ENCODE measurements at regions not wholly inside any gene's neighbourhood (a gene's known extent, or its start where the extent isn't known, plus 50 kb on each side); places are given as distances from the start of the nearest gene placed in this dataset.

DNA sequence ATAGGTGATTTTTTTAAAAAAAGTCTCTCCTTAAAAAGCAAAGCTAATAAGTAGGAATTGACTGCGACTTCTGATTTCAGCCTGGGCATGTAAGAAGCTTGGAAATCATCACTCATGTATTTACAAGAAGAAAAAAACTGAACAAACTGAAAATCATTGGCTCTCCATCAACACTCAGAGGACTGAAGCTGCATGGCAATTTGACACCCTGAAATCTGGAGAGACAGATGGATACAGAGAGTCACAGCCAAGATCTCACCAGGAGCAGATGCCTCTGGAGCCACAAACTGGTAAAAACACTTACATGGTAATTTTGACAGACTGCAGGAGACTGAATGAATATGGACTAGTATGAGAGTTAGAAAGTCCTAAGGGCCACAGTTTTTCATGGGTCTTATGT, 191.2 kb upstream of the TCF21 start:
- DNase-seq, result peak; percentile 74

- DNase-seq, result no peak
These were observed 190.6 kb upstream of the TCF21 start for GRCh38 chr6:133698272-133698671.

DNA sequence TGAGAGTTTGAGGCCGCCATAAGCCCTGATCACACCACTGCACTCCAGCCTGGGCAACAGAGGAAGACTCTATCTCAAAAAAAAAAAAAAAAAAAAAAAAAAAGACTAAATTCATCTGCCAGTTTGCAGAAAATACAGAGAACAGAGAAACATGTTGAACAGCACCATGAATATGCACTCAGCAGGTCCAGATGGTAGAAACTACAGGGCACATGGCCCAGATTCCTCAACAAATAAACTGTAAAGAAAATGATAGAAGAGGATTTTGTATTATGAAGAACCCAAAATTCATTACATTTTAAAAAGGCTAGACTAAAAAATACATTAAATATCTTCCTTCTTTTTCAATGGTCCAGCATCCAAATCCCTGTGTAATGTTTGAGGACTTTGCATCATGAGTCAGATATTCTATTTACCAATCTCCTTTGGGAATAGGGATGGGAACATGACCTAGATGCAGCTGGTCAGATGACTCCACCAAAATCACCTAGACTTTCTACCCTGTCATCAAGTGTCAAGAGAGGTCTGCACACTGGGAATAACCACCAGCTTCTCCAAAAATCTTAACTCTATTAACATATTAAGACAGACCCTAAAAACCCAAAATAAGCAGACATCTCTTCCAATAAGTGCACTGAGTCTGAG, 189.1 kb upstream of the TCF21 start:
- no peak for DNase-seq

DNA sequence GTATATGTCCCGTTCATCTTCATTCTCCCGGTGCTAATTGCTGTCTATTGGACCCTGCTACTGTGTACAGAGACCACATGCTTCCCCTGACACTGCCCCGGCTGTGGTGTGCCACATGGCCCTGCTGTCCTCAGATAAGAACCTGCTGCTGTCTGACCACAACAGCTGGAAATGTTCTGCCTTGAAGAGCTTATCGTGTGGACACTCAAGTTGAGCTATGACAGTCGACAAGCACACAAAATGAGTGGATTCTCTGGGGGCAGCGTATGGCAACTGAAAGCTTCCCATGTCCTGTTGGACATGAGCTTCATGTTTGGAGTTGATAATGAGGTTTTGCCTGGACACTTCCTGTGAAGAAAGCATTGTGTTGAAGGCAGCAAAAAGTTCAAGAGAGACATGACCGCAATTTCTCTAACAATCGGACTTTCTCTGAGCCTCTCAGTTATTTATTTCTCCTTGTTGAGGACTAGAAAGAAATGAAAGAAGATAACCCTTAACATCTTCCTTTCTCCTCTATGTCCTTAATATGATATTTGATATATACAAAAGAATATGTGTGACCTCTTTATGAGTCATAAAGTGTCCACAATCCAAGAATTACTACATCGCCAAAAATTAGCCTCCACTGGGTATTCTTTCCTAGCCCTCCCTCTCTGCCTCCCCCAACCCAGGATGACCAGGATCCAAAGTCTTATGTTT, 187.1 kb upstream of the TCF21 start:
- no peak for DNase-seq

DNA sequence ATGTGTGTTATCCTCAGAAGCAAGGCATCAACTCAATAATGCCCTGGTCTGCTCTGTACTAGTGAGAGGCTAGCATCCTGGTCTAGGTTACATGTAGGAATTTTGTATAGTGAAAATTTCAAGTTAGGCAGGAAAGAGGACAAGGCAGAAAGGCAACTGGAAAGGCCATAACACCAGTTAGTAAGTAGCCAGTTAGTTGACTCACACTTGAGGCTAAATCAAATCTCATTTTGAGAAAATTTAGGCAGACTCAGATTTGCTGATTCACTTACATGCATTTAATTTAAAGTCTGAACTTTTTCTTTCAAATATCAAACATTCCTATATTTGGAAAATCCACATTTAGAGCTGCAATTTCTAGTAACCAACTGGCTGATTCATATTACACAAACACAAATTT, 184.5 kb upstream of the TCF21 start:
- DNase-seq, result no peak

DNA sequence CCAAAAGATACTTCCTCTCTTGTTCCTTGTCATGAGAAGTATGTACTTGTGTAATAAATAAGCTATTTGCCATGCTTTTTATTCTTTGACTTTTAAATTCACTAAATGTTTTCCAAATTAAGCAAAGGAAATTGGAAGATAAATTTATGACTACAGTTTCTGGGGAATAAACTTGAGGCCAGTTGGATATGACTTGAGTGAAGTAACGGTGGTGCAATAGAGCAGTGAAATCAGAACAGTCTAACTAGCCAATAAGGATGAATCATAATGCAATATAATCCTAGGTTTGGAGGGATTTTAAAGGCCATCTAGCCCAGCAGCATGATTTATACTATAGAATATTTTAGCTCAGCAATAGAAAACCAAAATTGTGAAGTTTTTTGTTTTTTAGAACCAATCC, 183.8 kb upstream of the TCF21 start:
- no peak for DNase-seq

DNA sequence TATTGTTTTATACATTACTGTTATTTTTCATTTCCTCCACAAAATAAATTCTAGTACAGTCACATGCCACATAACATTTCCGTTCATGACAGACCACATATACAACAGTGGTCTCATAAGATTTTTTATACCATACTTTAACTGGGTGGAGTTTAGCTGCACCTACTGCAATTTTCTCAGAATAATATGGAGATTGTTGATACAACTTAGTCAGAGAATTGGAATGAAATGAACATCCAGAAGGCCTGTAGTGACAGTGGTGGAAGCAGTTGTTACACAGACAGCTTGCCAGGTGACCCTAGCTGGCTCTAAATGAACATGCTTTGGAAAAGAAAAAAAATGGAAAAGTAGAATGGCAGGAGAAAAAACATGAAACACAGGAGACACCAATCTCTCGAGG, 183.2 kb upstream of the TCF21 start:
- no peak for DNase-seq

DNA sequence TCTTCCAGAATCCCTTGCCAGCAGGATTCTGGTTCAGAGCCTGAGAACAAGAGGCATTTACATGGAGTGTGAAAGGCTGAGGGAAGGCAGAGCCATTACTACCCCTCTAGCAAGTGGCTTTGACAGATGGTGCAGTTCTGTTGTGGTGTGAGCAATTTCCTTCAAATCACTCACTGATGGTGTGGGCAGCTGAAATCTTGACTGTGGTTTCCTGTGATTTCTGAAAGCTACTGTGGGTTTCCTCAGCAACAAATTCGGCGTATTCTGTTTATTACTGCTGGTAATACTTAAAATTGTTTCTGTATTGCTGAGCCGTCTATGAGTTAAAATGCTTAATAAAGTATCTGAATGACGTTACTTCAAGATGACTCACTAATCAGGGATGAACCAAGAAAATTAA, 181.5 kb upstream of the TCF21 start:
- peak; percentile 44 for DNase-seq

DNA sequence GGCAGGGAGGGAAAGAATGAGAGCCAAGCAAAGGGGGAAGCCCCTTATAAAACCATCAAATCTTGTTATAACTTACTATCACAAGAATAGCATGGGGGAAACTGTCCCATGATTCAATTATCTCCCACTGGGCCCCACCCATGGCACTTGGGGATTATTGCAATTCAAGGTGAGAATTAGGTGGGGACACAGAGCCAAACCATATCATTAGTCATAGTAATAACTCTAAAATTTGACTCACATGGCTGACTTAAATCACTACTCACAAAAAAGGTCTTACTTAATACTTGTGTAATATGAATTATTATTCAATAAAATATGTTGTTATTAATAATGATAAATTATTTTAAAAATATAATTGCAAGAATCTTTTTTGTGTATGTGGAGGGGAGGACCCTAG, 178.1 kb upstream of the TCF21 start:
- DNase-seq, result no peak

- no peak for DNase-seq
These were observed 173.6 kb upstream of the TCF21 start for GRCh38 chr6:133715270-133715669.

DNA sequence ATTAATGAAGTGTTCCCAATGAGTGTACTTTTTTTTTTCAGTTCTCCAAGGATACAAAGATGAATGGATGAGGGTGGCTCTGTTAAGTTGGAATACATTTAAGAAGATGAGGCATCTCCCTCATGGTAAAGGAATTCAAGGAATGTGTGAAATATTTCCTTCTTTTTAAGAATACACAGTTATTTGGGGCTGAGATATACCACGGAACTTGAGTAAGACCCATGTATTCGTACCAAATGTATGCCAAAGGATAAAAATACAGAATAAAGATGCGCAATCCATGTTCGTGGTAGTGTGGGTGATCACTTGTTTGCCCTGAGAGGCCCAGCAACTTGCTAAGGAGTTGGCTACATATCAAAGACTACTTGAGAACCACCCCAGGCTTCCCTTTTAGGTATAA, 164.2 kb upstream of the TCF21 start:
- no peak for DNase-seq

DNA sequence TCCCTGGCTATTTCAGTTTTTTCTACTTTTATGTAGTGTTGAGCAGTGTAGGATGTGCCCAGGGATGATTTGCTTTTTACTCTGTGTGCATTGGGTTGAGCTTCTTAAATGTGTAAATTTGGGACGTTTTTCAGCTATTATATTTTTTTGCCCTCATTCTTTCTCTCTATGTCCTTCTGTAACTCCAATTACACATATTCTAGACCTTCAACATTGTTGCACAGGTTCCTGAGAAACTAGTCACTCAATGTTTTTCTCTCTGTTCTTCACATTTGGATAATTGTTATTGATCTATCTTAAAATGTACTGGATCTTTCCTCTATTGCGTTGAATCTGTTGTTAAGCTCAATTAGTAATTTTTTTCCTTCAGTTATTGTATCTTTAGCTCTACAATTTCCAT, 162.7 kb upstream of the TCF21 start:
- DNase-seq, result no peak

GRCh38 chr6:133730881-133731280, 158.0 kb upstream of the TCF21 start:
- no peak for DNase-seq

- no peak for DNase-seq
These were observed 148.7 kb upstream of the TCF21 start for GRCh38 chr6:133740218-133740617.

DNA sequence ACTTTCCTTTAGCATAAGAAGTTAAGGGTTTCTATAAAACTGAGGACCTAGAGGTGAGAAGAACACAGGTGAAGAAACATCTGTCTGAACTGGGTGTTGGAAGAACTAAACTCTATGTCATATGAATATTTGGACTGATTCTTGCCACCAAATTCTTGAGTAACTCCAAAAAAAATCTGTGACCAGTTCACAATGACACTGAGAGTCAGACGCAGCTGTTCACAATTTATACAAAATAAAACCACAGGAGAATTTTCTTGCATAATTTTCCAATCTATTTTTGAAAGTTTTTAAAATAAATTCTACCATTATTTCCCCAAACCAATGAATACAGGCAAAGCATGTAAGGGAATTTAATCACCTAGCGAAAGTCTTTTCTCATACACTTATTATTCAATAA, 148.1 kb upstream of the TCF21 start:
- no peak for DNase-seq

DNA sequence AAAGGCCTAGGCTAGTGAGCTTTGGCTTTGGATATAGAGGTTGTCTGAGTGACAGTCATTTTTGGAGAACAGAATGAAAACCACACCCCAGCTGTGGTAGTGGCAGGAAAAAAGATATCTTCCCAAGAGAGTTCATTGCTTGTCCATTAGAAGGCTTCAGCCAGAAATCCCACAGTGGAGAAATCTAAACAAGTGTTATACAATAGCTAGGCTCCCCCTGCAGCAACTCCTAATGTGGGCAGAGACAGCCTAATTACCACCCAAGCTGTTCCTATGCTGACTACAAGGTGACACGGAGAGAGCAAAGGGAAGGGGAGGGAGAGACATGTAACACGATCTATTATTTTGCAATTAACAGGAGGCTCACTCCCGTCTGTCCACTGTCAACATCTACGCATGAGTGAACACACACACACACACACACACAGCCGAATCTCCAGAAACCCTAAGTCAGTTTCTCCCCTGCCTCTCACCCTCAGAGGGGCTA, 147.5 kb upstream of the TCF21 start:
- peak; percentile 97 for DNase-seq

GRCh38 chr6:133743621-133744020, 145.3 kb upstream of the TCF21 start:
- DNase-seq, result no peak

DNA sequence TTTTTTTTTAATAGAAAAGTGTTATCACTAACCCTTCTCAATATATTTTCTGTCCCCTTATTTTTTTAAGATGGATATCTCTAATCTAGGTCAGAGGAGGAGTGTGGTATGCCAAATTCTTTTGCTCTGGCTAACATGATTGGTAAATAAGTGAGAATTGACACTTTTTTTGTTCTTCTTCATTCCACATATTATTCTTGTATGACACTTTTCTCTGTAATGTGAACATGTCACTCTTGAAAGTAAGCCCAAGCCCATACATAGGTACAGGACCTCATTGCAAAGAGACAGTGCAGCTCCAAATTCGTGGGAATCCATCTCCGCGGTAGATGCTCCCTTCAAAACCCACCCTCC, 142.5 kb upstream of the TCF21 start:
- no peak for DNase-seq

DNA sequence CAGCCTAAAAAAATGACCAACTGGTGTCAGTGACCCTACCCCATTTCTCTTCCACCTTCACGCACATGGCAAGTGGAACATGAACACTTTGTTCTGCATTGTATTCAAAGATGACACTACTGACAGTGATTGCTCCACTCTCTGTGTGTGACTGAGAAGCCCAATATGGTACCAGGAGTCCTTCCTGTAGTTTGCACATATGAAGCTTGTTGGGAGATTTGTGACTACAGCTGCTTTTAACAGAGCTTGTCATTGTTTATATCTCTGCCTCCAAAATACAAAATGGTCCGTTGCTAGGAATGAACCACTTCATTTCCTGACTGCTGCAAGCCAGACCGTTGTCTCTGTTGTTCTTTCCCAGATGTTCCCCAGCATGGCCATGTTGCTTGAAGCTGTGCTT, 140.3 kb upstream of the TCF21 start:
- DNase-seq, result no peak

GRCh38 chr6:133749427-133749826, 139.5 kb upstream of the TCF21 start:
- peak; percentile 14 for DNase-seq

- DNase-seq, result no peak
These were observed 136.8 kb upstream of the TCF21 start for GRCh38 chr6:133752129-133752528.

DNA sequence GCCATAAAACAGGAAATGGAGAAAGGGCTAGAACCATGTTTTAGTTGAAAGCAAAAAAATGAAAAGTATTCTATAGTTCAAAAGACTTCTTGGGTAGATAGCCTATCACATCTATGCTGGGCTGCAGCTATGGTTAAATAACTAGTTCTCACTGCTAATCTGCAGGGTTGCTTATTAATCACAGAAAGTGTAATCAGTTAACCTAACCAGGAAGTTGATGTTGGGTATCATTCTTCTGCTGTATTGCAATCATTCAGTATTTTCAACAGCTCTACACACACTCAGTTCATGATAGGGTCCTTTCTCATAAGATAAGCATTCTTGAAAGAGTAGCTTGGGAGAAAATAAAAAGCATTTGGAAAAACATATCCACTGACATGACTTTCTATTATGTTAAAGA, 135.2 kb upstream of the TCF21 start:
- DNase-seq, result no peak

DNA sequence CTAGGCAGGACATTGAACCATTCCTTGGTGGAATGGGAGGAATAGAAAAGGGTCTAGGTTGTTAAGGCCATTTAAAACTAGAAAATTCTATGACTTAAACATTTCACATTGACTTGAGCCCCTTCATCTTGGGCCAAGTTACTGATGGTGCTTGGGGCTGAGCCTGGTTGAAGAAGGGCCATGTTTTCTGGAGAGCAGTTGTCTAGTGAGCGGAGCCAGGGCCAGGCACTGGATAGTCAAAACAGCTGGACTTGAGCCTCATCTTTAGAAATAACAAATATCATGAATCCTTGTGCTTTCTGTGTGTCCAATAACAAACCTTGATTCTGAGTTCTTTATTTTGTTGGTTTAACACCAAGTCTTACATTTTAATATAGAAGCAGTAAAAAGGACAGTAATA, 134.6 kb upstream of the TCF21 start:
- no peak for DNase-seq

DNA sequence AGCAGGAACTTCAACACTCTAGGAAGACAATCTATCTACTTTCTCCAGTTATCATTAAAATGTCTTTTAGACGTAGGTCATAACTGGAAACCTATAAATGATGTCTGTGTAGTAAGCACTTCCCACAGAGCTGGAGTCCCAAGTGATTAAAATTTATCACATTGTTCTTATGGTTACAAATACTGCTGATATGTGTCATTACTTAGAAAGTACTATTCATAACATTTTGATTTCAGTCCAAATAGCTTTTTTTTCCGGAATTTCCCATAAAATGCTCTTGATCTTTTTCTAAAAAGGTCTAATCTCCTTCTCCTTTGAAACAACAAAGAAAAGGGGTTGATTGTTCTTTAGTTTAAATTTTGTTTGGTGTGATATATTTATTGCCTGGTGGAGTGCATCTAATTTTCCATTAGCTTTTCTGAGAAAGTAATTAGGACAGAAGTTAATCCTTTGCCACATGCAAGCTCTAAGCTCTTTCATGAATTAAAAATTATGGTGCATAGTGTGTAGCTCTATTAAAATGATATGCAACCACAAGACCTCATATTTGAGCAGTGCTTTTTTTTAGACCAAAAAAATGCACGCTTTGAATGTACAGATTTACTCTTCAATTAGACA, 132.7 kb upstream of the TCF21 start:
- DNase-seq, result no peak

DNA sequence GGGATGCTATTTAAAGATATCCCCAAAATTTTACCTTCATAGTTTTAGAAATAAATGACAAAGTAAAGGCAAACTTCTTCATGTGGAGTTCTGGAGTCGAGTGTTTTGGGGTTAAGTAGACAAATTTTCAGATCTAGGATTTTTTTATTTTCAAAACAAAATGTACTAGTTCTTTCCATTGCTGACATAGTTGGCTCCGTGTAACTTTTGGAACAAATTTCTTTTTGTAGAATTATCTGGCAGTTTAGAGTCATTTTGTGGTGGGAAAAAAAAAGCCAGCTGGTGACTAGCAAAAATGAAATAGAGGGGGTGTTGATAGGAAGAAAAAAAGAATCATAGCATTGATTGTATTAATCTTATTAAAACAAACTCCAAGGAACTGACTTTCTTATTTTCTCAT, 131.6 kb upstream of the TCF21 start:
- no peak for DNase-seq
